ENCODE measurements at regions not wholly inside any gene's neighbourhood (a gene's known extent, or its start where the extent isn't known, plus 50 kb on each side); places are given as distances from the start of the nearest gene placed in this dataset.

- H3K36me3 ChIP-seq: no peaks in the 10 kb centered on the region
- no peak overlapping the region for H3K4me3 ChIP-seq
- H3K27ac ChIP-seq: no peak overlapping the region
- no peaks in the 10 kb centered on the region for H3K9me3 ChIP-seq
- peaks cover 0 to 6% (median 0%) of the 10 kb centered on the region in 4 donors for H3K4me1 ChIP-seq
- no peaks in the 10 kb centered on the region for H3K27me3 ChIP-seq
- no peak for DNase-seq
- 80 to 96% (median 83%) methylated on average over 1 of the region's 1 CpG for WGBS, 5 donors
- TF ChIP-seq POLR2A (IDR thresholded peaks at IDR 0.05): no peak
- no peak for TF ChIP-seq CTCF (IDR thresholded peaks at IDR 0.05)
- TF ChIP-seq POLR2AphosphoS5 (IDR thresholded peaks at IDR 0.05): no peak
- intact Hi-C loops (cut with DNase I; ENCODE audit: low total_unique reads): no loop called here
These were observed 113.3 kb upstream of the SOX5 start for GRCh38 chr12:24062642-24063245.

GRCh38 chr12:24060089-24060488 lies 110.6 kb upstream of the SOX5 start:
- Histone ChIP-seq H3K27me3 (no peaks in the 10 kb centered on the region), H3K27ac (no peak overlapping the region), H3K4me1 (no peaks in the 10 kb centered on the region), H3K9me3 (no peaks in the 10 kb centered on the region), H3K36me3 (no peaks in the 10 kb centered on the region), H3K4me3 (no peak overlapping the region)
- DNase-seq: no peak
- intact Hi-C loops (cut with DNase I; ENCODE audit: low total_unique reads): no loop called here
- WGBS, 5 donors: 96 to 100% (median 98%) methylated on average over 1 of the region's 1 CpG
- TF ChIP-seq POLR2A (IDR thresholded peaks at IDR 0.05): no peak
- no peak for TF ChIP-seq CTCF (IDR thresholded peaks at IDR 0.05)
- TF ChIP-seq POLR2AphosphoS5 (IDR thresholded peaks at IDR 0.05): no peak
- TF ChIP-seq EP300 (IDR thresholded peaks at IDR 0.05): no peak

GRCh38 chr12:24057920-24058476 lies 108.5 kb upstream of the SOX5 start:
- peaks cover 0 to 8% (median 0%) of the 10 kb centered on the region in 4 donors for H3K4me1 ChIP-seq
- 71 to 85% (median 84%) methylated on average over 4 of the region's 4 CpGs for WGBS, 5 donors
- H3K4me3 ChIP-seq: no peak overlapping the region
- no peak overlapping the region for H3K27ac ChIP-seq
- intact Hi-C loops (cut with DNase I; ENCODE audit: low total_unique reads): no loop called here
- no peak for DNase-seq
- no peaks in the 10 kb centered on the region for H3K36me3 ChIP-seq
- no peaks in the 10 kb centered on the region for H3K27me3 ChIP-seq
- H3K9me3 ChIP-seq: no peaks in the 10 kb centered on the region
- TF ChIP-seq EP300 (IDR thresholded peaks at IDR 0.05) (no peak), POLR2A (IDR thresholded peaks at IDR 0.05) (no peak), POLR2AphosphoS5 (IDR thresholded peaks at IDR 0.05) (no peak), CTCF (IDR thresholded peaks at IDR 0.05) (no peak)

GRCh38 chr12:24055747-24056146 lies 106.3 kb upstream of the SOX5 start:
- no peak for DNase-seq
- Histone ChIP-seq H3K4me1 (peaks cover 0 to 8% (median 0%) of the 10 kb centered on the region in 4 donors), H3K4me3 (no peak overlapping the region), H3K9me3 (no peaks in the 10 kb centered on the region), H3K36me3 (no peaks in the 10 kb centered on the region), H3K27ac (no peak overlapping the region), H3K27me3 (no peaks in the 10 kb centered on the region)
- intact Hi-C loops (cut with DNase I; ENCODE audit: low total_unique reads): no loop called here
- TF ChIP-seq POLR2AphosphoS5 (IDR thresholded peaks at IDR 0.05) (no peak), EP300 (IDR thresholded peaks at IDR 0.05) (no peak), CTCF (IDR thresholded peaks at IDR 0.05) (no peak), POLR2A (IDR thresholded peaks at IDR 0.05) (no peak)
- WGBS, 5 donors: 25 to 38% (median 33%) methylated on average over 1 of the region's 1 CpG

Data from stomach (tissue), 8 donors.